ENCODE measurements at regions not wholly inside any gene's neighbourhood (a gene's known extent, or its start where the extent isn't known, plus 50 kb on each side); places are given as distances from the start of the nearest gene placed in this dataset.

DNA sequence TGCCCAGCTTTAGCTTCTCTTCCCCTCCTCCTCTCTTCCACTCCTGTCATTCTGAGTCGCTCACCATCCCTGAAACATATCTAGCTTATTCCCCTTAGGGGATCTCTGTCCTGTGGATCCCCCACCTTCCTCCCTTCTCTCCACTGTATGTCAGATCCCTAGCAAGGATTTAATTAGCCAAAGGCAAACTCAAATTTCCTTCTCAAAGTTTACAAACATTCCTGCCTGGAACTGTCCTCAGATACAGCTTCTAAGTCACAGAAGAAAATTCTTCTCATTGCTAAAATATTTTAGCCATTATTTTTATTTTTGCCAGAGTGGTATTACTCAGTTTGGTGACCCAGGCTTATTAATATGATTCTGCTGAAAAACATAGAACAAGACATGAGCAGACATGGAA, 315.3 kb downstream of the CYP26B1 start:
- TF ChIP-seq TEAD4 (IDR thresholded peaks at IDR 0.05; ENCODE audit: low read depth, low read length) (no peak), POLR2A (IDR thresholded peaks at IDR 0.05; ENCODE audit: control extremely low read depth in 1 of 2, low read depth in 2 of 2, low read length in 2 of 2) (no peak), TBP (IDR thresholded peaks at IDR 0.05; ENCODE audit: low read depth, low read length) (no peak), SP2 (IDR thresholded peaks at IDR 0.05; ENCODE audit: low read length) (no peak), GABPA (IDR thresholded peaks at IDR 0.05; ENCODE audit: borderline replicate concordance, insufficient read depth, low read length) (no peak)
